DOHH2 (cell line): ENCODE measurements at regions not wholly inside any gene's neighbourhood (a gene's known extent, or its start where the extent isn't known, plus 50 kb on each side); places are given as distances from the start of the nearest gene placed in this dataset.

ENCODE experiments used
- H3F3A ChIP-seq: fragments of 200-600 bp; sonication (generic), shearing (Covaris generic); 2 replicates; pipeline ENCODE4 v1.6.0; 2016; ENCODE audit warnings: antibody characterized with exemption, mild to moderate bottlenecking; ENCODE audit not compliant: control insufficient read depth, insufficient read depth
- H3K27ac ChIP-seq: fragments of 200-600 bp; sonication (generic); 2 replicates; pipeline ENCODE4 v1.5.1; 2014; ENCODE audit warnings: low read depth, mild to moderate bottlenecking, low read length, moderate library complexity
- H3K27me3 ChIP-seq: fragments of 200-600 bp; sonication (generic); 2 replicates; pipeline ENCODE4 v1.6.1; 2014; ENCODE audit warnings: mild to moderate bottlenecking, low read length, mixed read lengths; ENCODE audit not compliant: control insufficient read depth
- H3K36me3 ChIP-seq: fragments of 200-600 bp; sonication (generic); 2 replicates; pipeline ENCODE4 v1.6.1; 2014; ENCODE audit warnings: mild to moderate bottlenecking, low read length, moderate library complexity, mixed read lengths; ENCODE audit not compliant: control insufficient read depth
- H3K4me1 ChIP-seq: fragments of 200-600 bp; sonication (generic); 2 replicates; pipeline ENCODE4 v1.6.1; 2014; ENCODE audit warnings: mild to moderate bottlenecking, low read length, mixed read lengths; ENCODE audit not compliant: control insufficient read depth
- H3K4me2 ChIP-seq: fragments of 200-600 bp; sonication (generic); 2 replicates; pipeline ENCODE4 v1.6.0; 2014; ENCODE audit warnings: mild to moderate bottlenecking, low read length, moderate library complexity
- H3K4me3 ChIP-seq: fragments of 200-600 bp; sonication (generic); 2 replicates; pipeline ENCODE4 v1.5.1; 2014; ENCODE audit warnings: mild to moderate bottlenecking, low read length, mixed read lengths
- H3K79me2 ChIP-seq: fragments of 200-600 bp; sonication (generic); 2 replicates; pipeline ENCODE4 v1.6.1; 2014; ENCODE audit warnings: mild to moderate bottlenecking, low read length, mixed read lengths; ENCODE audit not compliant: control insufficient read depth
- H3K9me2 ChIP-seq: fragments of 200-600 bp; sonication (generic); replicated peaks from 2 replicates; pipeline ENCODE4 v1.6.1; 2014; ENCODE audit warnings: mild to moderate bottlenecking, low read length, mixed read lengths; ENCODE audit not compliant: control insufficient read depth
- H3K9me3 ChIP-seq: fragments of 200-600 bp; sonication (generic); 2 replicates; pipeline ENCODE4 v1.6.1; 2014; ENCODE audit warnings: antibody characterized with exemption, low read length, mixed read lengths; ENCODE audit not compliant: control insufficient read depth, insufficient read depth
- H4K20me1 ChIP-seq: fragments of 200-600 bp; sonication (generic); 2 replicates; pipeline ENCODE4 v1.6.0; 2014; ENCODE audit warnings: low read depth, mild to moderate bottlenecking, antibody characterized with exemption, low read length, moderate library complexity; ENCODE audit not compliant: control insufficient read depth, insufficient read depth
- CTCF ChIP-seq: fragments of 200-600 bp; sonication (generic); IDR thresholded peaks from one replicate; pipeline ENCODE4 v1.5.1; 2014; ENCODE audit warnings: antibody characterized with exemption, mild to moderate bottlenecking, low read depth, low read length; ENCODE audit not compliant: poor library complexity, severe bottlenecking
- EZH2phosphoT487 ChIP-seq: fragments of 200-600 bp; sonication (generic); IDR thresholded peaks from 2 replicates; pipeline ENCODE4 v1.6.1; 2017; ENCODE audit warnings: borderline replicate concordance, mild to moderate bottlenecking, antibody characterized with exemption, low read length, moderate library complexity, mixed read lengths

GRCh38 chr12:24491968-24492367 lies 456.9 kb downstream of the BCAT1 start:
- no peak for TF ChIP-seq CTCF
- TF ChIP-seq EZH2phosphoT487, result no peak
- Histone ChIP-seq H3K4me1 (no peaks in the 10 kb centered on the region), H3K36me3 (no peaks in the 10 kb centered on the region), H3K79me2 (no peaks in the 10 kb centered on the region), H3K9me2 (no peaks in the 10 kb centered on the region), H4K20me1 (no peaks in the 10 kb centered on the region), H3K4me2 (no peak overlapping the region), H3F3A (no peaks in the 10 kb centered on the region), H3K9me3 (no peaks in the 10 kb centered on the region), H3K27ac (no peak overlapping the region), H3K4me3 (no peak overlapping the region), H3K27me3 (no peaks in the 10 kb centered on the region)

GRCh38 chr12:24489939-24490338 lies 459.0 kb downstream of the BCAT1 start:
- no peaks in the 10 kb centered on the region for H3K36me3 ChIP-seq

GRCh38 chr12:24488906-24489619 lies 459.8 kb downstream of the BCAT1 start:
- no peaks in the 10 kb centered on the region for H4K20me1 ChIP-seq
- H3K4me3 ChIP-seq, result no peak overlapping the region
- TF ChIP-seq CTCF (no peak), EZH2phosphoT487 (no peak)
- H3K4me1 ChIP-seq, result no peaks in the 10 kb centered on the region
- no peak overlapping the region for H3K4me2 ChIP-seq
- H3K9me2 ChIP-seq, result no peaks in the 10 kb centered on the region
- no peaks in the 10 kb centered on the region for H3K79me2 ChIP-seq
- H3K9me3 ChIP-seq, result no peaks in the 10 kb centered on the region
- H3K36me3 ChIP-seq, result no peaks in the 10 kb centered on the region
- no peaks in the 10 kb centered on the region for H3K27me3 ChIP-seq
- no peak overlapping the region for H3K27ac ChIP-seq
- H3F3A ChIP-seq, result no peaks in the 10 kb centered on the region

More at GRCh38 chr12:24489939-24490338, 459.0 kb downstream of the BCAT1 start:
- no peaks in the 10 kb centered on the region for H3K27me3 ChIP-seq
- H3K79me2 ChIP-seq, result no peaks in the 10 kb centered on the region
- no peaks in the 10 kb centered on the region for H3K9me2 ChIP-seq
- H3K4me1 ChIP-seq, result no peaks in the 10 kb centered on the region
- no peaks in the 10 kb centered on the region for H3K9me3 ChIP-seq
- no peak for TF ChIP-seq EZH2phosphoT487
- TF ChIP-seq CTCF, result no peak
- H3K27ac ChIP-seq, result no peak overlapping the region
- no peak overlapping the region for H3K4me2 ChIP-seq
- H4K20me1 ChIP-seq, result no peaks in the 10 kb centered on the region
- no peak overlapping the region for H3K4me3 ChIP-seq
- H3F3A ChIP-seq, result no peaks in the 10 kb centered on the region
